ENCODE measurements at regions not wholly inside any gene's neighbourhood (a gene's known extent, or its start where the extent isn't known, plus 50 kb on each side); places are given as distances from the start of the nearest gene placed in this dataset.

DNA sequence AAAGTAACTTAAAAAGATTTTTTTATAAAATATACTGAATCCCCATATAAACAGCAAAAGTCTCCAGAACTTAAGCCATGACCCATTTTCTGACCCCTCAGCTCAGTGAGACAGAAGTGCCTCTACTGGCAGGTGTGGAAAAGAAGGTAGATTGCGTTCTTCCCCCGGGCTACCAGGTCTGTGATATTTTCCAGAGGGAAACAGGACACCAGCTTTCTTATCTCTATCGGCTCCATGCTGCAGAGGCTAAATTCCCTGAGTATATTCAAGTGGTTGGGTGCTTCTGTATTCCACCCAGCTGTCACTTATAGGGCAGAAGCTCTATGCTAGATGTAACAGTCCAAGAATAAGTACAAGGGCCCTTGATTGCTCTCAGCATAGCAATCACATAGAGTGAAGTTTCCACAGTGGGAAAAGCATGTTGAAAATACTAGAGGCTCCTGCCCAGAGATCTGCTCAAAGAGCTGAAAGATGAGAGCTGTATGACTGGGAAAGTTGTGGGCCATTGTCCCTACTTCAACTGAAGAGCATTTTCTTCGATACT lies 687.3 kb downstream of the CDH11 start:
- Histone ChIP-seq H3K4me3 (ENCODE audit: low read depth, low read length) (no peak overlapping the region), H3K27ac (no peak overlapping the region), H3K36me3 (no peaks in the 10 kb centered on the region), H3K27me3 (ENCODE audit: insufficient read depth, low read depth, severe bottlenecking) (no peaks in the 10 kb centered on the region), H3K9me3 (ENCODE audit: severe bottlenecking) (no peaks in the 10 kb centered on the region)
- TF ChIP-seq CTCF (IDR thresholded peaks at IDR 0.05; ENCODE audit: low read depth, low read length), result no peak
- no peak for DNase-seq

GRCh38 chr16:64428463-64429113 lies 693.3 kb downstream of the CDH11 start:
- no peak for DNase-seq
- TF ChIP-seq CTCF (IDR thresholded peaks at IDR 0.05; ENCODE audit: low read depth, low read length), result no peak
- no peaks in the 10 kb centered on the region for H3K9me3 ChIP-seq (ENCODE audit: severe bottlenecking)
- H3K27ac ChIP-seq, result no peak overlapping the region
- no peaks in the 10 kb centered on the region for H3K27me3 ChIP-seq (ENCODE audit: insufficient read depth, low read depth, severe bottlenecking)
- H3K36me3 ChIP-seq, result no peaks in the 10 kb centered on the region
- H3K4me3 ChIP-seq (ENCODE audit: low read depth, low read length), result no peak overlapping the region

GRCh38 chr16:64426131-64426666 lies 695.7 kb downstream of the CDH11 start:
- H3K27ac ChIP-seq, result no peak overlapping the region
- DNase-seq, result no peak
- no peaks in the 10 kb centered on the region for H3K36me3 ChIP-seq
- H3K9me3 ChIP-seq (ENCODE audit: severe bottlenecking), result no peaks in the 10 kb centered on the region
- no peaks in the 10 kb centered on the region for H3K27me3 ChIP-seq (ENCODE audit: insufficient read depth, low read depth, severe bottlenecking)
- TF ChIP-seq CTCF (IDR thresholded peaks at IDR 0.05; ENCODE audit: low read depth, low read length), result no peak
- no peak overlapping the region for H3K4me3 ChIP-seq (ENCODE audit: low read depth, low read length)

DNA sequence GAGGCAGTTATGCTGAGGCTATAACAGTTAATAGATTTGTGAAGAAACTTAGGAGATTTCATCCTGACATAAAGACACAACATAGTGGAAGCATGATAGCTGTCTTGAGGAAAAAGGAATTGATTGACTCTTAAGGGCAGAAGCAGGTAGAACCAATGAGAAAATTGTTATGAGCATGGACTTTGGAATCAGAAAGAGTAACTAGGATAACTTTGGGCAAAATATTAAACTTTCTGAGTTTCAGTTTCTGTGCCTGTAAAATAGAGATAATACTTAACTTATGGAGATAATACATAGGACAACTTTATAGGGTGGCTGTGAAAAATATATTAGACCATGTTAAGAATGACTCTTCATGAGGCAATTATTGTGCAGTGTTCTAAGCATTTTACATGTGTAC lies 696.5 kb downstream of the CDH11 start:
- Histone ChIP-seq H3K36me3 (no peaks in the 10 kb centered on the region), H3K27me3 (ENCODE audit: insufficient read depth, low read depth, severe bottlenecking) (no peaks in the 10 kb centered on the region), H3K4me3 (ENCODE audit: low read depth, low read length) (no peak overlapping the region), H3K27ac (no peak overlapping the region), H3K9me3 (ENCODE audit: severe bottlenecking) (no peaks in the 10 kb centered on the region)
- TF ChIP-seq CTCF (IDR thresholded peaks at IDR 0.05; ENCODE audit: low read depth, low read length), result no peak
- DNase-seq, result no peak

- Histone ChIP-seq H3K27me3 (ENCODE audit: insufficient read depth, low read depth, severe bottlenecking) (no peaks in the 10 kb centered on the region), H3K9me3 (ENCODE audit: severe bottlenecking) (no peaks in the 10 kb centered on the region), H3K27ac (no peak overlapping the region), H3K36me3 (no peaks in the 10 kb centered on the region), H3K4me3 (ENCODE audit: low read depth, low read length) (no peak overlapping the region)
- TF ChIP-seq CTCF (IDR thresholded peaks at IDR 0.05; ENCODE audit: low read depth, low read length), result no peak
- DNase-seq, result no peak
These were observed 699.6 kb downstream of the CDH11 start for GRCh38 chr16:64422259-64422658.
